Neutrophil (primary cell): ENCODE measurements at regions not wholly inside any gene's neighbourhood (a gene's known extent, or its start where the extent isn't known, plus 50 kb on each side); places are given as distances from the start of the nearest gene placed in this dataset.

Experiments
- H3K27ac ChIP-seq: fragments of 200-600 bp; sonication (generic); 2 replicates; pipeline ENCODE4 v1.5.1; 2016; ENCODE audit warnings: mild to moderate bottlenecking, moderate library complexity
- H3K27me3 ChIP-seq: fragments of 200-600 bp; sonication (generic); 2 replicates; pipeline ENCODE4 v1.6.0; 2016; ENCODE audit warnings: mild to moderate bottlenecking
- H3K36me3 ChIP-seq: fragments of 200-600 bp; sonication (generic); 2 replicates; pipeline ENCODE4 v1.5.1; 2017
- H3K4me1 ChIP-seq, 2 experiments: fragments of 200-600 bp in 1 of 2; sonication (generic) in 1 of 2; 1 replicate in 1 of 2; 2 replicates in 1 of 2; pipeline versions ENCODE4 v1.5.1 to v1.6.1; 2013 to 2016; ENCODE audit warnings: low read depth in 1 of 2, low read length in 1 of 2, mild to moderate bottlenecking in 1 of 2, moderate library complexity in 1 of 2; ENCODE audit not compliant: control insufficient read depth in 1 of 2, insufficient read depth in 1 of 2
- H3K4me3 ChIP-seq, 2 experiments: fragments of 200-600 bp in 1 of 2; sonication (generic) in 1 of 2; 1 replicate in 1 of 2; 2 replicates in 1 of 2; pipeline ENCODE4 v1.5.1; 2013 to 2016; ENCODE audit warnings: low read depth in 1 of 2, low read length in 1 of 2, mild to moderate bottlenecking in 1 of 2, moderate library complexity in 1 of 2
- H3K9me3 ChIP-seq: fragments of 200-600 bp; sonication (generic); 2 replicates; pipeline ENCODE4 v1.5.1; 2016
- CTCF ChIP-seq: fragments of 200-600 bp; sonication (generic); IDR thresholded peaks from 2 replicates; pipeline ENCODE4 v1.5.1; 2016; ENCODE audit warnings: antibody characterized with exemption

- no peaks in the 10 kb centered on the region for H3K36me3 ChIP-seq
- no peaks in the 10 kb centered on the region for H3K9me3 ChIP-seq
- no peak overlapping the region for H3K27ac ChIP-seq
- no peak for TF ChIP-seq CTCF
- H3K4me1 ChIP-seq = no peaks in the 10 kb centered on the region
- no peak overlapping the region for H3K4me3 ChIP-seq
- H3K27me3 ChIP-seq = peaks cover 15% of the 10 kb centered on the region
These were observed 194.7 kb downstream of the FBXO8 start for GRCh38 chr4:174088795-174089194.

GRCh38 chr4:174086829-174087799 lies 196.4 kb downstream of the FBXO8 start:
- H3K4me1 ChIP-seq = no peaks in the 10 kb centered on the region
- H3K27ac ChIP-seq = no peak overlapping the region
- no peak overlapping the region for H3K4me3 ChIP-seq
- H3K36me3 ChIP-seq = no peaks in the 10 kb centered on the region
- no peaks in the 10 kb centered on the region for H3K9me3 ChIP-seq
- peaks cover 15% of the 10 kb centered on the region for H3K27me3 ChIP-seq
- TF ChIP-seq CTCF = no peak

- H3K27me3 ChIP-seq = peaks cover 15% of the 10 kb centered on the region
- no peaks in the 10 kb centered on the region for H3K9me3 ChIP-seq
- no peaks in the 10 kb centered on the region for H3K4me1 ChIP-seq
- H3K4me3 ChIP-seq = no peak overlapping the region
- H3K27ac ChIP-seq = no peak overlapping the region
- H3K36me3 ChIP-seq = no peaks in the 10 kb centered on the region
- TF ChIP-seq CTCF = no peak
These were observed 198.5 kb downstream of the FBXO8 start for GRCh38 chr4:174084981-174085380.

- no peaks in the 10 kb centered on the region for H3K36me3 ChIP-seq
- no peak for TF ChIP-seq CTCF
These were observed 198.9 kb downstream of the FBXO8 start for GRCh38 chr4:174084542-174084941.

GRCh38 chr4:174080361-174080760 lies 203.1 kb downstream of the FBXO8 start:
- Histone ChIP-seq H3K27ac (no peak overlapping the region), H3K36me3 (no peaks in the 10 kb centered on the region), H3K4me1 (no peaks in the 10 kb centered on the region), H3K9me3 (no peaks in the 10 kb centered on the region), H3K27me3 (no peaks in the 10 kb centered on the region), H3K4me3 (no peak overlapping the region)
- TF ChIP-seq CTCF = no peak

More at GRCh38 chr4:174084542-174084941, 198.9 kb downstream of the FBXO8 start:
- H3K9me3 ChIP-seq = no peaks in the 10 kb centered on the region
- peaks cover 15% of the 10 kb centered on the region for H3K27me3 ChIP-seq
- H3K27ac ChIP-seq = no peak overlapping the region
- no peaks in the 10 kb centered on the region for H3K4me1 ChIP-seq
- H3K4me3 ChIP-seq = no peak overlapping the region
